AG09319 (cell line): ENCODE measurements at regions not wholly inside any gene's neighbourhood (a gene's known extent, or its start where the extent isn't known, plus 50 kb on each side); places are given as distances from the start of the nearest gene placed in this dataset.
"Not testable (repeated sequence)": the region's sequence is repeated elsewhere in the genome, so short reads cannot be mapped to it uniquely, and the experiment has no call there.

Experiments
- DNase-seq: peaks from one replicate; pipeline ENCODE4 v3.0.0-alpha.2; 2010; ENCODE audit warnings: low read depth; ENCODE audit errors: extremely low read depth
- TF ChIP-seq, protein P1 (sequence below): IDR thresholded peaks from 2 replicates; pipeline ENCODE4 v1.5.1; 2011; ENCODE audit warnings: low read depth, mild to moderate bottlenecking, inconsistent platforms, low read length, moderate library complexity

DNA sequence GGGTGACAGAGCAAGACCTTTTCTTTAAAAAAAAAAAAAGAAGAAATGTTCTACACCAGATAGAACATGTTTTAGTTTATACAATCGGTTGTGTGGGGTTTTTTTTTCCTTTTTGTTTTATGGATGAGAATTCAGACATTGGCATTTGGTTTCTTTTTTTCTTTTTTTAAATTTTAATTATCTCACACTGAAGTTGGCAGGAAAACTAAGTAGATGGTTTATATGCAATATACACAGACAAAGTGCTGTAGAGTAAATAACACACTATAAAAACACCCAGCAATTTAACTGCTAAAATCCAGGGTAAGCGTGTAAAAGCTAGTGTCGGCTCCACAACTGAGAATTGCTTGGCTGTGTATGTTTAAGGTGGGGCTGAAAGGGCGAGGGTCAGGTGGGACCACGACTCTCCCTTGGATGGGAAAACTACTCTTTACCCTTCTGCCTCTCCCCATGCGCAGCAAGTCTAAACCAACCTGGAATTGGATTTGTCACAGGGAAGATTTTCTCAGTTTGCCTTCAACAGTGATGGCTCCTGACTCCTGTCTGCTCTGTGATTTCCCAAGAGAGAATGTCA lies 147.1 kb upstream of the MARCKS start:
- TF ChIP-seq, protein P1, sequence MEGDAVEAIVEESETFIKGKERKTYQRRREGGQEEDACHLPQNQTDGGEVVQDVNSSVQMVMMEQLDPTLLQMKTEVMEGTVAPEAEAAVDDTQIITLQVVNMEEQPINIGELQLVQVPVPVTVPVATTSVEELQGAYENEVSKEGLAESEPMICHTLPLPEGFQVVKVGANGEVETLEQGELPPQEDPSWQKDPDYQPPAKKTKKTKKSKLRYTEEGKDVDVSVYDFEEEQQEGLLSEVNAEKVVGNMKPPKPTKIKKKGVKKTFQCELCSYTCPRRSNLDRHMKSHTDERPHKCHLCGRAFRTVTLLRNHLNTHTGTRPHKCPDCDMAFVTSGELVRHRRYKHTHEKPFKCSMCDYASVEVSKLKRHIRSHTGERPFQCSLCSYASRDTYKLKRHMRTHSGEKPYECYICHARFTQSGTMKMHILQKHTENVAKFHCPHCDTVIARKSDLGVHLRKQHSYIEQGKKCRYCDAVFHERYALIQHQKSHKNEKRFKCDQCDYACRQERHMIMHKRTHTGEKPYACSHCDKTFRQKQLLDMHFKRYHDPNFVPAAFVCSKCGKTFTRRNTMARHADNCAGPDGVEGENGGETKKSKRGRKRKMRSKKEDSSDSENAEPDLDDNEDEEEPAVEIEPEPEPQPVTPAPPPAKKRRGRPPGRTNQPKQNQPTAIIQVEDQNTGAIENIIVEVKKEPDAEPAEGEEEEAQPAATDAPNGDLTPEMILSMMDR: no peak
- DNase-seq: no peak

DNA sequence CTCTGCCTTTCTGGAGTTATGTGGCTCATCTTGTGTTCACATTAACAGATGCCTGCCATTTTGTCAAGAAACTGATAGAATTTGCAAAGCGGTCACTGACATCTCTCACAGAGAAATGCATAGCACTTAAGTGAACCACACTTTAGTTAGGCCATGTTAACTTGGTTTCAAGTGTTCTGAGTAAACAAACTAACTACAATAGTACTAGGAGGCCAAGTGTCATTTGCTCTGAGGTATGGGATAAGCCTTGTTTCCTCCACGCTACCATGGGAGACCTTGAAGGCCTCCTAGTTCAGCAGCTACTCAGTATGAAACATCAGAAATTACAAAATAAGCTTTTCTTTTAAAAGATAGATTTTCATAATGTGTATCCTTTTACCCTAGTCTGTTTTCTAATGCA lies 143.5 kb upstream of the MARCKS start:
- TF ChIP-seq, protein P1: no peak

DNA sequence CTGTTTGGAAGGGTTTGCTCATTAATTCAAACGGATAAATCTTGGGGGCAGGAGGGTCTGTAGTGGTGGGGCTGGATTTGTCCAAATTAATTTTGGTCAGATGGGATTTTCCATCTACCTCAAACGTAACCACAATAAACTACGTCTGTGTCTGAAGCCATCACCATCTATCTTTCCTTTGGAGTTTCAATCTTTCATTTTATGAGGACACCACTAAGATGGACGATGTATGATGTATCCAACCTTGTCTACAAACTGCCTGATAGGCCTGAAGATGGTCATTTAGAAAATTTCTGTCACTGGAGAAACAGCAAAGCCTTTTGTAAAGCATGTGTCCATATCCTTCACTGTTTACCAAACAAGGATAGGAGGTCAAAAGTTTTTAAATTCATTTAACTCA lies 138.6 kb upstream of the MARCKS start:
- DNase-seq: no peak
- TF ChIP-seq, protein P1: no peak

More for the DNA sequence above, 143.5 kb upstream of the MARCKS start:
- DNase-seq: no peak

DNA sequence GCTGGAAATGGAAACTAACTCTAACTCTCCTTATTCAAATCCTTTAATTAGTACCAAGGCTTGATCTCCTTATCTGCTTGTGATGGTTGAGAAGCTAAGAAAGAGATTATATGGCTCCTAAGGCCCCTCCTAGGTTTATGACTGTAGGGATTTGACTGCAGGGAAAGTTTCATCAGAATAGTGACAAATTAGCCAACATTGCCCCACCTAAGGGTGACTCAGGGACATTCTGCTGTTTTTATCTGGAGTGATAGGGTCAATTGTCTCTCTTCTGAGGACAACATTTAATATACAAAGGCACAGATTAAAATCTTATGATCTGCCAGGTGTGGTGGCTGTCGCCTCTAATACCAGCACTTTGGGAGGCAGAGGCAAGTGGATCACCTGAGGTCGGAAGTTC lies 138.1 kb upstream of the MARCKS start:
- TF ChIP-seq, protein P1: no peak

DNA sequence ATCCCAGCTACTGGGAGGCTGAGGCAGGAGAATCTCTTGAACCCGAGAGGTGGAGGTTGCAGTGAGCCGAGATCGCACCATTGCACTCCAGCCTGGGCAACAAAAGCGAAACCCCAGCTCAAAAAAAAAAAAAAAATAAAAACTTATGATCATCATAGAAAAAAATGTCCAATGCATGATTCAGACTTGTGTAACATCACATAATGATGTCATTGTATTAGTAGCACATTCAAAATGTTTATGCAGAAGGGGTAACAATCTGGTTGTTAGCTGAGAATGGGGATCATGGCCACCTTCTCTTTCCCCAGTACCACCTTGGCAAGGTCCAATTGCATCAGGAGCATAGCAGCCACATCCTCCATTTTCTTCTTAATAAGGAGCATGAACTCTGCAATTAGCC lies 137.6 kb upstream of the MARCKS start:
- DNase-seq: no peak
- TF ChIP-seq, protein P1: no peak

More for the DNA sequence above, 138.1 kb upstream of the MARCKS start:
- DNase-seq: no peak

DNA sequence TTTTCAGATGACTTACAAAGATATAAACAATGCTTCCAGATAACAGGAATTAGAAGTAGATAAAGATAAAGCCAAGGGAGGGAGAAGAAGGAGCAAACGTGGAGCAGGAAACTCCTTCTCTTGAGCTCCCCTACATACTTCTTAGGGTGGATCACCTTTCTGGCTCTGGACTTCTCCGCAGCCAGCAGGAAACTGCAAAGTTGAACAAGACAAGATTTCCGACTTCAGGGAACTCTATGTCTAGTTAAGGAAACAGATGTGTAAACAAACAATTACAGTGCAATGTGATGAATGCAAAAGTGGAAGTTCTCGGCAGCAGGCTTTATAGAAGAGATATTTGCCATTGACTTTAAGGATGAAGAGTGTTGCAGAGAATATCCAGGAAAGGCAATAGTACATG lies 134.0 kb upstream of the MARCKS start:
- DNase-seq: no peak
- TF ChIP-seq, protein P1: no peak

DNA sequence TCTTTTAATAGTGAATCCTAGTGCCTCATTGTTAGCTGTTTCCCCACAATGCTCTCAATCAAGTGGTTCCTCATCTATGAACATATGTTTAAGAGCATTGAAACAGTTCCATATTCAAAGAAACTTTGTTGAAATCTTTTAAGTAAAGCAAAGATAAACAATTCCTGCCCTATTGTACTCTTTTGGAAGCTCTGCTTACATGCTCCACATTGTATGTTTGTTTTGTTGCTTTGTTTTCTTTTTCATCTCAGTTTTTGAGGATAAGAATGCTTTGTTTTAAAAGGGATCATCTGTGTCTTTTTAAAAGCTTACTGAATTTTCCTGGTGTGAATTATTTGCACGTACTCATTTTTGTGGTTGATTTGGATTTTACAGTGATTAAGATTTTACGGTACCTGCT lies 132.2 kb upstream of the MARCKS start:
- not testable (repeated sequence) for DNase-seq

DNA sequence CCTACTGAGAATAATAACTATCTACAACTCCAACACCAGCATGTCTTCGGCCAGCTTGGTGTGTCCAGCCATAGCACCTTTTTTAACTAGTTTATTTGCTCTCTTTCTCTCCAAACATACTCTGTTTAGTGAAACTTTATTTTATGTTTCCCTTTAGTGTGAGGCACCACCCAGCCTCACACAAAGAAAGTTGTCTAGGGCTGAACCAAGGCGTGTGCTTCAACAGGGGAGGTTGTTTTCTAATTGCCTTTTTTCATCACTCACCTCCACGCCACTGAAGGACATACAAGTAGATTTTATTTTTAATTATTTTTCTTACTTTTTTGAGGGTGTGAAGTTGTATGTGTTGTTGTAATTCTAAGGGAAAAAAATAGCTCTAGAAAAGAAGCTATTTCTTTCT lies 125.6 kb upstream of the MARCKS start:
- no peak for DNase-seq
- TF ChIP-seq, protein P1: no peak
